Mesothelial cell of epicardium (in vitro differentiated cells): ENCODE measurements at regions not wholly inside any gene's neighbourhood (a gene's known extent, or its start where the extent isn't known, plus 50 kb on each side); places are given as distances from the start of the nearest gene placed in this dataset.
A peak's percentile ranks its signal among the peaks of the same experiment; 100 is the strongest.

ENCODE experiments used
- DNase-seq, 2 experiments: peaks; one replicate each; pipeline ENCODE4 v3.0.0; 2021; ENCODE audit warnings: low spot score in 2 of 2; ENCODE audit not compliant: unreplicated experiment in 2 of 2
- H3K27ac Mint-ChIP-seq: 2 replicates; pipeline ENCODE4 v1.8.0; 2021; ENCODE audit warnings: mixed read lengths
- H3K27me3 Mint-ChIP-seq: 2 replicates; pipeline ENCODE4 v1.8.0; 2021; ENCODE audit warnings: low read depth, mixed read lengths
- H3K36me3 Mint-ChIP-seq: 2 replicates; pipeline ENCODE4 v1.8.0; 2021; ENCODE audit warnings: mixed read lengths
- H3K4me1 Mint-ChIP-seq: 2 replicates; pipeline ENCODE4 v1.8.0; 2021; ENCODE audit warnings: mixed read lengths
- H3K4me3 Mint-ChIP-seq: 2 replicates; pipeline ENCODE4 v1.8.0; 2021; ENCODE audit warnings: mild to moderate bottlenecking, moderate library complexity, mixed read lengths
- H3K9me3 Mint-ChIP-seq: 2 replicates; pipeline ENCODE4 v1.8.0; 2021; ENCODE audit warnings: mixed read lengths
- TF ChIP-seq, protein P1 (sequence below): fragments of 200-600 bp; sonication (generic); IDR thresholded peaks from one replicate; pipeline ENCODE4 v1.5.0; 2021; ENCODE audit warnings: antibody characterized with exemption; ENCODE audit not compliant: unreplicated experiment

DNA sequence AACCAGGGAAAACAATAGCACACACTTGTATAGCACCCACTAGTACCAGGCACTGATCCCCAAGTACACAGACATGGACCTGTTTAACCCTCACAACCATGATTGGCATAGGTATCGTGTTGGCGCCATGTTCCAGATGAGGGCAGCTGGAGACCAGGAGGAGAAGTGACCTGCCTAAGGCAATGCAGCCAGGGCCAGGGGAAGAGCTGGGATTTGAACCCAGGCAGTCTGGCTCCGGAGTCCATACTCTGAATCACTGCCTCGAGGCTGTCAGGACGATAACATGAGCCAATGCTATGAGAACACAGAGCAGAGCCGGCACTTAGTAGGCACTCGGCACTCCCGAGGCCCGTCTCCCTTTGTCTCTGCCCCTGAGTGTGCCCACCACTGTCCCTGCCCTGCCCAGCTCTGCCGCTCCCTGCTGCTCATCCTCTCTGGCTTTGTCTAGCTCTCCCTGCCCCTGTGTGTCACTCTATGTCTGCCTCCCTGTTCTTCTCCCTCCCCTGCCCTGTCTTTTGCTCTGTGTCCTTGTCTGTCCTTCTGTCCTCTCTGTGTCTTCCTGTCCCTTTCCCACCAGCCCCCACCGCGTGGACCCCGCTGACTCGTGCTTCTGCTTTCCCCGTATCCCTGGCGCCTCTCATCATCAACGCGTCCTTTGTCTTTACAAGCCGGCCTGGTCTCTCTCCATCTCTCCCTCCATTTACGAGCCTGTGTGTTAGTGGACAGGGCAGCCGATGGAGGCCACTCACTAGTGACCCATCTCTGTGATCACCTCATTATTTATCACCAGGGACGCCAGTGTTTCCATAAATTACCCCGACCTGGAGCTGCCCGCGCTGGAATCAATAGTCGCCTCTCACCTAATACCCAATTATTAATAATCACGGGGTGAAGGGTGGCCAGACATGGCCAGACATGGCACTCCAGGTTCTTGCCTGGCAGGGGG is 99.4 kb upstream of the MVB12B start:
- H3K27ac Mint-ChIP-seq, result no peak overlapping the region
- no peaks in the 10 kb centered on the region for H3K4me1 Mint-ChIP-seq
- no peaks in the 10 kb centered on the region for H3K36me3 Mint-ChIP-seq
- H3K4me3 Mint-ChIP-seq, result no peak overlapping the region
- no peak for DNase-seq
- peaks cover 42% of the 10 kb centered on the region for H3K27me3 Mint-ChIP-seq
- H3K9me3 Mint-ChIP-seq, result no peaks in the 10 kb centered on the region
- TF ChIP-seq, protein P1, sequence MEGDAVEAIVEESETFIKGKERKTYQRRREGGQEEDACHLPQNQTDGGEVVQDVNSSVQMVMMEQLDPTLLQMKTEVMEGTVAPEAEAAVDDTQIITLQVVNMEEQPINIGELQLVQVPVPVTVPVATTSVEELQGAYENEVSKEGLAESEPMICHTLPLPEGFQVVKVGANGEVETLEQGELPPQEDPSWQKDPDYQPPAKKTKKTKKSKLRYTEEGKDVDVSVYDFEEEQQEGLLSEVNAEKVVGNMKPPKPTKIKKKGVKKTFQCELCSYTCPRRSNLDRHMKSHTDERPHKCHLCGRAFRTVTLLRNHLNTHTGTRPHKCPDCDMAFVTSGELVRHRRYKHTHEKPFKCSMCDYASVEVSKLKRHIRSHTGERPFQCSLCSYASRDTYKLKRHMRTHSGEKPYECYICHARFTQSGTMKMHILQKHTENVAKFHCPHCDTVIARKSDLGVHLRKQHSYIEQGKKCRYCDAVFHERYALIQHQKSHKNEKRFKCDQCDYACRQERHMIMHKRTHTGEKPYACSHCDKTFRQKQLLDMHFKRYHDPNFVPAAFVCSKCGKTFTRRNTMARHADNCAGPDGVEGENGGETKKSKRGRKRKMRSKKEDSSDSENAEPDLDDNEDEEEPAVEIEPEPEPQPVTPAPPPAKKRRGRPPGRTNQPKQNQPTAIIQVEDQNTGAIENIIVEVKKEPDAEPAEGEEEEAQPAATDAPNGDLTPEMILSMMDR, result no peak

DNA sequence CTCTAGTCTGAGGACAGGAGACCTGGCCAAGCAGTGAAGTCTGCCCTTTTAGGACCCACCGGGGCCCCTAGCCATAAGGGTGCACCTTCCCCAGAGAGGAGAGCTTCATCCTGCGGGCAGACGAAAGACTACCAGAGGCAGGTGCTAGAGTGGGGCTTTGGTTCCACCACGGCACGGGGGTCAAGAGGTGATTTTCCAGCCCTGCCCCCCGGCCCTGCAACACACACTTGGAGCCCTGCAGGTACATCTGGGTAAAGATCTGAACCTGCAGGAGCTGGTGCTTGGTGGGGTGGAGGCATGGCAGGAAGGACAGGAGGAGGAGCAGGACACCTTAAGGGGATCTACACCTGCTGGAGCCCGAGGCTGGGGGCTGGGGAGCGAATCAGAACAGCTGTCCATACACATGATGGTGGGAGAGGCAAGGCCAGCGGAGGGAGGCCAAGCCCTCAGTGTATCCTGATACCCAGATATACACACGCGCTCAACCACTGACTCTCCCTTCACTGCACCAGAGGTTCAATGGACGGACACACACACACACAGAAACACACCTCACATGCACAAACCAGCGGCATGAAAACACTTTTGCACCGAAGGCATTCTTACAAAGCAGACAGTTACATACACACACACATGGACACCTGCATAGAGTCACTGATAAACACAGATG is 98.4 kb upstream of the MVB12B start:
- Mint-ChIP-seq H3K27me3 (peaks cover 43% of the 10 kb centered on the region), H3K4me3 (no peak overlapping the region), H3K9me3 (no peaks in the 10 kb centered on the region), H3K36me3 (no peaks in the 10 kb centered on the region), H3K27ac (no peak overlapping the region), H3K4me1 (no peaks in the 10 kb centered on the region)
- TF ChIP-seq, protein P1, result no peak
- DNase-seq, result no peak

DNA sequence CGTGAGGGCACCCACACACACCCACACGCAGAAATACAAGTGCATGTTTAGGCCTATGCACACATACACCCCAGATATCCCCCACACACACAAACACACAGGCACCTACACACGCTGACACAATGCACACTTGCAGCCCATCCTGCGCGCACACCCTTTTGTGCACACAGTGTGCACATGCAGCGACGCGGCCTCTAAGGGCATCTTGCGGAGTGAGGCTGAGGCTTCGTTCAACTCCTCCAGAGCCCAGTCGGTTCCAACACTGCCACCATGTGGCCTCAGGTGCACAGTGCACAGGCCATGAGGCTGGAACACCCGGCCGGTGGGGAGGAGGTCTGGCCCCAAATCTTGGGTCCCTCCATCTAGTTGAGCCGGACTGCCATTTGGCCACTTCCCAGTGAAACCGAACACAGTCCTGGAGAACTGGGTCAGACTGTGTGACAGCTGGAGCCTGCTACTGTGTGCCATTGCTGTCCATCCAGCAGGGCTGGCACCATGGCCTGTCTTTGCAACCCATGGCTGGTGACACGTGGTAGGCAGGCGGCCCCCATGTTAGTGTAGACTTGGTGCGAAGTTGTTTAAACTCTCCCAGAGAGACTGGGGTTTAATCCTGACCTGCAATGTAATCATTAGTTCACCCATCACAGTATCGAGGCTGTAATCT is 97.7 kb upstream of the MVB12B start:
- no peaks in the 10 kb centered on the region for H3K36me3 Mint-ChIP-seq
- no peak overlapping the region for H3K4me3 Mint-ChIP-seq
- TF ChIP-seq, protein P1, result peak; percentile 91
- H3K4me1 Mint-ChIP-seq, result no peaks in the 10 kb centered on the region
- H3K9me3 Mint-ChIP-seq, result no peaks in the 10 kb centered on the region
- DNase-seq, result peak; percentile 51 to 79
- H3K27ac Mint-ChIP-seq, result no peak overlapping the region
- H3K27me3 Mint-ChIP-seq, result peaks cover 41% of the 10 kb centered on the region

DNA sequence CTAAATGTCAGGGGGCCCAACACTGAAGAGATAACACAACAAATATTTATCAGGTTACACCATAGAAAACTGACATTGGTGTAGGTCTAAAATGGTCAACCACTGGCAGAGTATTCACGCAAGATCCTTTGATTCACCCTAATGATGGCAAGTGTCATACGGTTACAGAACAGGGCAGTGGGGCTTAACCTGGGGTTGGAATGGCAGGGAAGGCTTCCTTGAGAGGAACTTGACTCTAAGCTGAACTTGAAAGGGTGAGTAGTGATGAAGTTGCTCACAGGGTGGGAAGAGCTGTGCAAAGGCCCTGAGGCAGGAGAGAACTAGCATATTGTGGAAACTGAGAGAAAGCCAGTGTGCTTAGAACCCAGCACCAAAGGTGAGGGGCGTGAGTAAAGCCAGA is 97.1 kb upstream of the MVB12B start:
- Mint-ChIP-seq H3K36me3 (no peaks in the 10 kb centered on the region), H3K27me3 (peaks cover 39% of the 10 kb centered on the region), H3K9me3 (no peaks in the 10 kb centered on the region), H3K27ac (no peak overlapping the region), H3K4me1 (no peaks in the 10 kb centered on the region), H3K4me3 (no peak overlapping the region)
- no peak for DNase-seq
- TF ChIP-seq, protein P1, result no peak

DNA sequence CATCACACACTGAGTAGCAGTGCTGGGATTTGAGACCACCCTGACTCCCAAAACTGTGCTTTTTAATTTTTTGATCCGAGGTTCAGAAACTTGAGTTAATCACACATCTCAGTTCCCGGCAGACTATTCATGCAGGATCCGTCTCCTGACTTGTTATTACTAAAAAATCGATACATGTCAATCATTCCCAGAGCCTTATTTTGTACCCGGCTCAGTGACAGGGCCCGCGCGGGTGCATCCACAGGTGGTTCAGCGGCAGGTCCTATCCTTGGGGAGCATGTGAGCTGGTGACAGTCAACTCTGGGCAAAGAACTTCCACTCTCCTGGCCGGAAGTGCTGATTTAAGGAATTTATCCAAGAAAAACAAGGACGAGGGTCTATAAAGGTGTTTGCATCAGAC is 95.9 kb upstream of the MVB12B start:
- Mint-ChIP-seq H3K4me3 (no peak overlapping the region), H3K4me1 (no peaks in the 10 kb centered on the region), H3K9me3 (no peaks in the 10 kb centered on the region), H3K27me3 (peaks cover 32% of the 10 kb centered on the region), H3K27ac (no peak overlapping the region), H3K36me3 (no peaks in the 10 kb centered on the region)
- DNase-seq, result no peak
- TF ChIP-seq, protein P1, result no peak
